Type B pancreatic cell (in vitro differentiated cells): ENCODE measurements at regions not wholly inside any gene's neighbourhood (a gene's known extent, or its start where the extent isn't known, plus 50 kb on each side); places are given as distances from the start of the nearest gene placed in this dataset.

Experiments
- DNase-seq: peaks from one replicate; pipeline ENCODE4 v3.0.0; 2021; ENCODE audit warnings: mixed read lengths; ENCODE audit not compliant: unreplicated experiment; ENCODE audit errors: extremely low spot score
- H3K27ac Mint-ChIP-seq: 2 replicates; pipeline ENCODE4 v1.8.0; 2021; ENCODE audit warnings: mild to moderate bottlenecking, mixed read lengths
- H3K27me3 Mint-ChIP-seq: 2 replicates; pipeline ENCODE4 v1.8.0; 2021; ENCODE audit warnings: mixed read lengths
- H3K36me3 Mint-ChIP-seq: 2 replicates; pipeline ENCODE4 v1.8.0; 2021; ENCODE audit warnings: mixed read lengths
- H3K4me1 Mint-ChIP-seq: one replicate; pipeline ENCODE4 v1.8.0; 2021; ENCODE audit warnings: mixed read lengths; ENCODE audit not compliant: unreplicated experiment
- H3K4me3 Mint-ChIP-seq: 2 replicates; pipeline ENCODE4 v1.8.0; 2021; ENCODE audit warnings: mild to moderate bottlenecking, mixed read lengths
- H3K9me3 Mint-ChIP-seq: 2 replicates; pipeline ENCODE4 v1.8.0; 2021; ENCODE audit warnings: mixed read lengths
- CTCF ChIP-seq: fragments of 200-600 bp; sonication (generic); conservative IDR thresholded peaks from 2 replicates; pipeline ENCODE4 v1.5.0; 2021; ENCODE audit warnings: antibody characterized with exemption, mild to moderate bottlenecking

- no peaks in the 10 kb centered on the region for H3K27me3 Mint-ChIP-seq
- H3K27ac Mint-ChIP-seq: peak overlapping the region; percentile 34
- no peak for TF ChIP-seq CTCF
- no peak for DNase-seq
- H3K36me3 Mint-ChIP-seq: no peaks in the 10 kb centered on the region
- H3K4me3 Mint-ChIP-seq: no peak overlapping the region
- H3K9me3 Mint-ChIP-seq: no peaks in the 10 kb centered on the region
- H3K4me1 Mint-ChIP-seq: no peaks in the 10 kb centered on the region
These were observed 235.0 kb downstream of the HTR1B start for GRCh38 chr6:77228279-77228678.

- H3K4me1 Mint-ChIP-seq: no peaks in the 10 kb centered on the region
- H3K9me3 Mint-ChIP-seq: peaks cover 4% of the 10 kb centered on the region
- no peak for DNase-seq
- H3K27ac Mint-ChIP-seq: no peak overlapping the region
- H3K36me3 Mint-ChIP-seq: no peaks in the 10 kb centered on the region
- TF ChIP-seq CTCF: no peak
- H3K27me3 Mint-ChIP-seq: no peaks in the 10 kb centered on the region
- H3K4me3 Mint-ChIP-seq: no peak overlapping the region
These were observed 245.4 kb downstream of the HTR1B start for GRCh38 chr6:77217896-77218295.

GRCh38 chr6:77205936-77206335 lies 257.4 kb downstream of the HTR1B start:
- no peak for DNase-seq
- Mint-ChIP-seq H3K27me3 (no peaks in the 10 kb centered on the region), H3K27ac (no peak overlapping the region), H3K36me3 (no peaks in the 10 kb centered on the region), H3K4me3 (no peak overlapping the region), H3K9me3 (no peaks in the 10 kb centered on the region), H3K4me1 (no peaks in the 10 kb centered on the region)
- no peak for TF ChIP-seq CTCF

- no peak for DNase-seq
These were observed 258.7 kb downstream of the HTR1B start for GRCh38 chr6:77204555-77204954.

GRCh38 chr6:77183447-77183846 lies 279.8 kb downstream of the HTR1B start:
- no peak for TF ChIP-seq CTCF
- no peaks in the 10 kb centered on the region for H3K36me3 Mint-ChIP-seq
- H3K9me3 Mint-ChIP-seq: peaks cover 7% of the 10 kb centered on the region
- peaks cover 5% of the 10 kb centered on the region for H3K4me1 Mint-ChIP-seq
- no peak overlapping the region for H3K4me3 Mint-ChIP-seq
- H3K27me3 Mint-ChIP-seq: no peaks in the 10 kb centered on the region
- DNase-seq: no peak
- H3K27ac Mint-ChIP-seq: no peak overlapping the region

More at GRCh38 chr6:77204555-77204954, 258.7 kb downstream of the HTR1B start:
- H3K4me3 Mint-ChIP-seq: no peak overlapping the region
- H3K27me3 Mint-ChIP-seq: no peaks in the 10 kb centered on the region
- H3K27ac Mint-ChIP-seq: no peak overlapping the region
- H3K4me1 Mint-ChIP-seq: no peaks in the 10 kb centered on the region
- TF ChIP-seq CTCF: no peak
- no peaks in the 10 kb centered on the region for H3K9me3 Mint-ChIP-seq
- H3K36me3 Mint-ChIP-seq: no peaks in the 10 kb centered on the region

GRCh38 chr6:77181749-77182148 lies 281.5 kb downstream of the HTR1B start:
- H3K27me3 Mint-ChIP-seq: no peaks in the 10 kb centered on the region
- H3K4me1 Mint-ChIP-seq: peaks cover 5% of the 10 kb centered on the region
- DNase-seq: no peak
- H3K4me3 Mint-ChIP-seq: no peak overlapping the region
- H3K36me3 Mint-ChIP-seq: no peaks in the 10 kb centered on the region
- no peak for TF ChIP-seq CTCF
- peaks cover 6% of the 10 kb centered on the region for H3K9me3 Mint-ChIP-seq
- H3K27ac Mint-ChIP-seq: no peak overlapping the region
